HG02973 (cell line): ENCODE measurements at regions not wholly inside any gene's neighbourhood (a gene's known extent, or its start where the extent isn't known, plus 50 kb on each side); places are given as distances from the start of the nearest gene placed in this dataset.
"Not testable (repeated sequence)": the region's sequence is repeated elsewhere in the genome, so short reads cannot be mapped to it uniquely, and the experiment has no call there.

Experiments
- ATAC-seq: cut with Tn5 transposase; IDR thresholded peaks from one replicate; pipeline ENCODE4 v1.9.1; 2021; ENCODE audit warnings: moderate library complexity; ENCODE audit not compliant: unreplicated experiment

GRCh38 chr6:170087421-170087780, 203.5 kb downstream of the DLL1 start:
- not testable (repeated sequence) for ATAC-seq

GRCh38 chr6:170086639-170087420, 204.0 kb downstream of the DLL1 start:
- no peak for ATAC-seq

- no peak for ATAC-seq
These were observed 205.1 kb downstream of the DLL1 start for GRCh38 chr6:170085475-170086401.

GRCh38 chr6:170084166-170084730, 206.6 kb downstream of the DLL1 start:
- no peak for ATAC-seq

GRCh38 chr6:170083236-170084051, 207.4 kb downstream of the DLL1 start:
- ATAC-seq: no peak

- no peak for ATAC-seq
These were observed 208.2 kb downstream of the DLL1 start for GRCh38 chr6:170082531-170083187.

- ATAC-seq: no peak
These were observed 208.8 kb downstream of the DLL1 start for GRCh38 chr6:170082067-170082466.

- no peak for ATAC-seq
These were observed 209.3 kb downstream of the DLL1 start for GRCh38 chr6:170081556-170081955.

GRCh38 chr6:170080828-170081371, 210.0 kb downstream of the DLL1 start:
- ATAC-seq: no peak

GRCh38 chr6:170080169-170080827, 210.6 kb downstream of the DLL1 start:
- no peak for ATAC-seq

- no peak for ATAC-seq
These were observed 214.3 kb downstream of the DLL1 start for GRCh38 chr6:170076466-170077165.

- no peak for ATAC-seq
These were observed 215.1 kb downstream of the DLL1 start for GRCh38 chr6:170075659-170076223.

- no peak for ATAC-seq
These were observed 216.0 kb downstream of the DLL1 start for GRCh38 chr6:170074907-170075306.

GRCh38 chr6:170074435-170074834, 216.4 kb downstream of the DLL1 start:
- no peak for ATAC-seq

- no peak for ATAC-seq
These were observed 217.0 kb downstream of the DLL1 start for GRCh38 chr6:170073846-170074245.

GRCh38 chr6:170072246-170072645, 218.6 kb downstream of the DLL1 start:
- no peak for ATAC-seq

- no peak for ATAC-seq
These were observed 221.3 kb downstream of the DLL1 start for GRCh38 chr6:170069611-170070010.

GRCh38 chr6:170068496-170068895, 222.4 kb downstream of the DLL1 start:
- ATAC-seq: no peak
